Fibroblast of mammary gland (primary cell): ENCODE measurements at regions not wholly inside any gene's neighbourhood (a gene's known extent, or its start where the extent isn't known, plus 50 kb on each side); places are given as distances from the start of the nearest gene placed in this dataset.

Experiments
- DNase-seq: peaks from one replicate; pipeline ENCODE4 v3.0.0-alpha.2; 2010; ENCODE audit warnings: low read depth
- H3K4me3 ChIP-seq: 2 replicates; pipeline ENCODE4 v1.5.1; 2011; ENCODE audit warnings: low read depth, mild to moderate bottlenecking, low read length, moderate library complexity; ENCODE audit not compliant: control insufficient read depth
- CTCF ChIP-seq: conservative IDR thresholded peaks from 2 replicates; pipeline ENCODE4 v1.5.1; 2011; ENCODE audit warnings: low read depth, low read length, inconsistent platforms; ENCODE audit not compliant: control insufficient read depth, insufficient read depth

GRCh38 chr5:1963941-1964451 is 81.3 kb upstream of the IRX4 start:
- no peak for TF ChIP-seq CTCF
- H3K4me3 ChIP-seq = no peak overlapping the region
- DNase-seq = no peak

GRCh38 chr5:1963358-1963757 is 80.6 kb upstream of the IRX4 start:
- no peak for DNase-seq
- no peak for TF ChIP-seq CTCF

GRCh38 chr5:1962619-1963355 is 80.1 kb upstream of the IRX4 start:
- TF ChIP-seq CTCF = no peak
- no peak overlapping the region for H3K4me3 ChIP-seq
- DNase-seq = no peak

More at GRCh38 chr5:1963358-1963757, 80.6 kb upstream of the IRX4 start:
- H3K4me3 ChIP-seq = no peak overlapping the region

GRCh38 chr5:1961952-1962595 is 79.3 kb upstream of the IRX4 start:
- no peak overlapping the region for H3K4me3 ChIP-seq
- no peak for TF ChIP-seq CTCF
- DNase-seq = no peak

- no peak for TF ChIP-seq CTCF
- DNase-seq = no peak
- H3K4me3 ChIP-seq = no peak overlapping the region
Measured at GRCh38 chr5:1961304-1961946, 78.7 kb upstream of the IRX4 start.

GRCh38 chr5:1960595-1961303 is 78.0 kb upstream of the IRX4 start:
- no peak for TF ChIP-seq CTCF
- no peak for DNase-seq
- no peak overlapping the region for H3K4me3 ChIP-seq
